AG04450 (cell line): ENCODE measurements at regions not wholly inside any gene's neighbourhood (a gene's known extent, or its start where the extent isn't known, plus 50 kb on each side); places are given as distances from the start of the nearest gene placed in this dataset.

Source experiments
- CTCF ChIA-PET: fragments of 300-600, 350-600 bp; formaldehyde crosslinking; extraction: SDS; loops from one replicate; lab custom pipeline; 2022; ENCODE audit warnings: antibody characterized with exemption, inconsistent platforms; lab: Charles Lee
- POLR2A ChIA-PET: fragments of 350-600 bp; formaldehyde crosslinking; extraction: SDS; loops from one replicate; lab custom pipeline; 2021; ENCODE audit warnings: antibody characterized with exemption, inconsistent platforms; lab: Yijun Ruan, JAX
- DNase-seq: peaks from one replicate; pipeline ENCODE4 v3.0.0-alpha.2; 2011; ENCODE audit warnings: low read depth, low spot score
- H3K27ac ChIP-seq: one replicate; pipeline ENCODE4 v1.5.1; 2012; ENCODE audit warnings: low read depth, low read length, control low read depth
- H3K27me3 ChIP-seq: one replicate; pipeline ENCODE4 v1.6.0; 2012; ENCODE audit warnings: low read length; ENCODE audit not compliant: control insufficient read depth, insufficient read depth
- H3K4me3 ChIP-seq: 2 replicates; pipeline ENCODE4 v1.5.1; 2011; ENCODE audit warnings: mild to moderate bottlenecking, low read depth, low read length, control low read depth
- H3K9me3 ChIP-seq: 2 replicates; pipeline ENCODE4 v1.5.1; 2012; ENCODE audit warnings: low read length; ENCODE audit not compliant: control insufficient read depth, insufficient read depth
- TF ChIP-seq, protein P1 (sequence below): IDR thresholded peaks from 2 replicates; pipeline ENCODE4 v1.5.1; 2011; ENCODE audit warnings: low read depth, low read length, control low read depth, inconsistent platforms

DNA sequence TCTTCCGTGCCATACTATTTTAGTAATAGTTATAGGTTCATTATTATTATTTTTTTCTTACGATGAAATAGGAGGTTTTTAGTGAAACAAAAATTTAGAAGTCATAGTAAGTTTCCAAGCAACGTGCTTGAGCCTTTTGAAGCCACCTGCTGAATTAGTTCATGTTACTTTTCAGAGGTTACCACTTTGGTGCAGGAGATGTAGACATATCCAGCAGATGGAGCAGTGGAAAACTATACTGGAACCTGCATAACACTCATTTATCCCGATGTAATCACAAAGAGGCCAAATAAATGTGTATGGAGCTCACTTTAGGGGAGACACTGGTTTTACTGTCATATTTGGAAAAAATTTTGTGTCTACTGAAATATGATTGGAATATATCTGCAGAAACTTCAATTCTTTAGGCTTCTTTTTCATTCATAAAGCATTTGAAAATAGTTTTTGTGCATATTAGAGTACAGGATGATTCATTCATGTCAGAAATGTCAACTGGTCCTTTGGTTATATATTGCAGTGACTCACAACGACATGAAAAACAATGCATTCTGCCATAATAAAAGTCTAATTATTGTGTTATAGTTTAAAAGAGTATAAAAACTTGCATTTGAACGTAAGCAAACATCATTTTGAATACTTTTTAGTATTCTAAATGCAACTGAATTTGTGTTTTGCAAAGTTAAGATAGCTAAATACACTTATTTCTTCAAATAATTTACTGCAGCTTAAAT lies 2182.9 kb upstream of the TENM3 start:
- Histone ChIP-seq H3K4me3 (no peak overlapping the region), H3K27ac (no peak overlapping the region), H3K9me3 (no peaks in the 10 kb centered on the region), H3K27me3 (peaks cover 15% of the 10 kb centered on the region)
- no peak for DNase-seq
- TF ChIP-seq, protein P1, sequence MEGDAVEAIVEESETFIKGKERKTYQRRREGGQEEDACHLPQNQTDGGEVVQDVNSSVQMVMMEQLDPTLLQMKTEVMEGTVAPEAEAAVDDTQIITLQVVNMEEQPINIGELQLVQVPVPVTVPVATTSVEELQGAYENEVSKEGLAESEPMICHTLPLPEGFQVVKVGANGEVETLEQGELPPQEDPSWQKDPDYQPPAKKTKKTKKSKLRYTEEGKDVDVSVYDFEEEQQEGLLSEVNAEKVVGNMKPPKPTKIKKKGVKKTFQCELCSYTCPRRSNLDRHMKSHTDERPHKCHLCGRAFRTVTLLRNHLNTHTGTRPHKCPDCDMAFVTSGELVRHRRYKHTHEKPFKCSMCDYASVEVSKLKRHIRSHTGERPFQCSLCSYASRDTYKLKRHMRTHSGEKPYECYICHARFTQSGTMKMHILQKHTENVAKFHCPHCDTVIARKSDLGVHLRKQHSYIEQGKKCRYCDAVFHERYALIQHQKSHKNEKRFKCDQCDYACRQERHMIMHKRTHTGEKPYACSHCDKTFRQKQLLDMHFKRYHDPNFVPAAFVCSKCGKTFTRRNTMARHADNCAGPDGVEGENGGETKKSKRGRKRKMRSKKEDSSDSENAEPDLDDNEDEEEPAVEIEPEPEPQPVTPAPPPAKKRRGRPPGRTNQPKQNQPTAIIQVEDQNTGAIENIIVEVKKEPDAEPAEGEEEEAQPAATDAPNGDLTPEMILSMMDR = peak; percentile 46
- ChIA-PET CTCF (no interaction called here), POLR2A (no interaction called here)

DNA sequence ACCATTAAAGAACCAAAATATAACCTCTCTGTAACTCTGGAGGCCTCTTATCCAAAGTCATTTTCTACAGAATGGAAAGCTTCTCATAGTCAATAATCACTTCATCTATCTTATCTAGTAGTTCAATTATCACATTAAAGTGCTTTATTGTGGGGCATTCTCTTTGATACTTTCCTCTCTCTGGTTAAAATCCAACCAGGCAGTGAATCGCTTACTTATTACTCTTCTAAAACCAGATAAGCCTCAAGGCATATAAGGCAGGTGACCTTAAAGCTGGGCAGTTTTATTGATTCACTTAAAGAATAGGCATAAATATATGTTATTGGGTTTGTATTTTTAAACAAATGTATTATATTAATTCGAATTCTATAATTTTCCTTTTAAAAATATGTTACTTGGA lies 2162.1 kb upstream of the TENM3 start:
- no peaks in the 10 kb centered on the region for H3K27me3 ChIP-seq
- H3K4me3 ChIP-seq = no peak overlapping the region
- no peak for DNase-seq
- no peak overlapping the region for H3K27ac ChIP-seq
- ChIA-PET POLR2A (no interaction called here), CTCF (no interaction called here)
- no peaks in the 10 kb centered on the region for H3K9me3 ChIP-seq
- TF ChIP-seq, protein P1 = no peak

DNA sequence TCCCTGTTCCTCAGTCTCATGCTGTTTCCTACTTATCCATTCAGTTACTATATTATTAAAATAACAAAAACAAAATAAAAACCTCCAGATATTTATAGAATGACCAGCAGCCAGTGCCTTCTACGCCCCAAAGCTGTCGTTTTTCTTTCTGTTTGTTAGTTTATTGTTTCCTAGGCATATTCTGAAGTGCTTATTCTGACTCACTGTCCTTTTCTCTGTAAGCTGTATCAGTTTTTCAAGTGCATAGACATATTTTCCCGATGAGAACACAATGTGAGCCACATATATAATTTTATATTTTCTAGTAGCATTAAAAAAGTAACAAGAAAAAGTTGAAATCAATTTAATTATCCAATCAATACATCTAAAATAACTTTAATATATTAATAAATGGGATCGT lies 2158.6 kb upstream of the TENM3 start:
- Histone ChIP-seq H3K27ac (no peak overlapping the region), H3K4me3 (no peak overlapping the region), H3K9me3 (no peaks in the 10 kb centered on the region), H3K27me3 (no peaks in the 10 kb centered on the region)
- CTCF ChIA-PET = no interaction called here
- TF ChIP-seq, protein P1 = no peak
- POLR2A ChIA-PET = no interaction called here
- DNase-seq = no peak

DNA sequence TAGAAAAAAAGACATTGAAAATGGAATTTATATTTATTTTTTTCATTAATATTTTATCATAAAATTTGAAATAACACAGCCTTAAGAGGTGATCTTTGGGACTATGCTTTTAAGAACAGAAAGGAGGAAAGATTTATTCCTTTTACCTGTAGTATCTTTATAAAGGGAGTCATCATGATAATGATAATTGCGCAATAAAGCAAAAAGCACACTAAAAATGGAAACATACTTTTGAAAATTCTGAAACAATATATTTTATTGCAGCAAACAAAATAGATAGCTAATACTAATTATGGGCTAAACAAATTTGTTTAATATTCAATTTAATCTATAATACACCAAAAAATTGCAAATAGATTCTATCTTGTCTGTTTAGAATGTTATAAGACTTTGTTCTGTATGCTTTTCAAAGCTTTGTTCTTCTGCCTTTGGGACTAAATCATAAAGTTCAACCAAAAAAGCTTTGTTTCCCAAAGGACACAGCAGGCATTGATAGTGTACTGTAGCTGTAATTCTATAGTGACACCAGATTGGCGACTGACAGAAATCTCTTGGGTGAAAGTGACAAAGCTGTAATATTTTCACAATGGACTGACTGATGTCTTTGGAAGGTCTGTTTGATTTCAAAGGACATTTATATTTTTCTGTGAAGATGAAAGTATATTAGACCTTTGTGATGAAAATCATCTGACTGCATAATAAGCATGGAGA lies 2156.6 kb upstream of the TENM3 start:
- Histone ChIP-seq H3K27me3 (no peaks in the 10 kb centered on the region), H3K27ac (no peak overlapping the region), H3K9me3 (no peaks in the 10 kb centered on the region), H3K4me3 (no peak overlapping the region)
- POLR2A ChIA-PET = no interaction called here
- no peak for DNase-seq
- CTCF ChIA-PET = no interaction called here
- TF ChIP-seq, protein P1 = no peak

DNA sequence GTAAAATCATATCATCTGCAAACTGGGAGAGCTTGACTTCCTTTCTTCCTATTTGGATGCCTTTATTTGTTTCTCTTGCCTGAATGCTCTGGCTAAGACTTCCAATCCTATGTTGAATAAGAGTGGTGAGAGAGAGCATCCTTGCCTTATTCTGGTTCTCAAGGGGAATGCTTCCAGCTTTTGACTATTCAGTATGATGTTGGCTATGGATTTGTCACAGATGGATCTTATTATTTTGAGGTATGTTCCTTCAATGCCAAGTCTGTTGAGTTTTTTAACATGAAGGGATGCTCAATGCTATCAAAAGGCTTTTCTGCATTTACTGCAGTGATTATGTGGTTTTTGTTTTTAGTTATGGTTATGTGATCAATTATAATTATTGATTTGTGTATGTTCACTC lies 2144.6 kb upstream of the TENM3 start:
- TF ChIP-seq, protein P1 = no peak
- no peak overlapping the region for H3K27ac ChIP-seq
- no peak overlapping the region for H3K4me3 ChIP-seq
- no peaks in the 10 kb centered on the region; the same call in 1 of the 2 replicates for H3K9me3 ChIP-seq
- ChIA-PET POLR2A (no interaction called here), CTCF (interaction anchor here (1.4 kb wide), 1 partner anchor 231 kb away, joined by 4 read pairs; no protein-coding TSS in a partner anchor)
- no peak for DNase-seq
- H3K27me3 ChIP-seq = no peaks in the 10 kb centered on the region
